ENCODE measurements at regions not wholly inside any gene's neighbourhood (a gene's known extent, or its start where the extent isn't known, plus 50 kb on each side); places are given as distances from the start of the nearest gene placed in this dataset.

- DNase-seq (ENCODE audit: low read depth), result no peak
These were observed 200.8 kb downstream of the PLK2 start for GRCh38 chr5:58258984-58259684.

- no peak for DNase-seq (ENCODE audit: low read depth)
These were observed 203.9 kb downstream of the PLK2 start for GRCh38 chr5:58255970-58256369.

- no peak for DNase-seq (ENCODE audit: low read depth)
These were observed 204.5 kb downstream of the PLK2 start for GRCh38 chr5:58255386-58255785.

DNA sequence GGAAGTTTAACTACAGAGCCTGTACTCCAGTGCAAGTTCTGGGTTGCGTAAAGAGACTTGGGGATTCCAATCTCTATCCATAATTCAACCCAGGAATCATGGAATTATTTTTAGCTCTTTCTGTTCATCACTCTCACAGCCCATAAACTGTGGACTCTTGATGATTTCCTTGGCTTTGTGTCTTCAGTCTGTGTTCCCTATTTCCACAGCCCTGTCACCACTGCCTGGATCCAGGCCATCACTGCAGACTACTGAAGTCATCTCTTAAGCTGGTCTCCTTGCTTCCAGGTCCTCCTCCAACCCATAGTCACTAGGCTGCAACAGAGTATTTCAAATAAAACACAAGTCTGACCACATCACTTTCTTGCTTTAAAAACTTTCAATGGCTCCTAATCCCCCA lies 211.7 kb downstream of the PLK2 start:
- no peak for DNase-seq (ENCODE audit: low read depth)

DNA sequence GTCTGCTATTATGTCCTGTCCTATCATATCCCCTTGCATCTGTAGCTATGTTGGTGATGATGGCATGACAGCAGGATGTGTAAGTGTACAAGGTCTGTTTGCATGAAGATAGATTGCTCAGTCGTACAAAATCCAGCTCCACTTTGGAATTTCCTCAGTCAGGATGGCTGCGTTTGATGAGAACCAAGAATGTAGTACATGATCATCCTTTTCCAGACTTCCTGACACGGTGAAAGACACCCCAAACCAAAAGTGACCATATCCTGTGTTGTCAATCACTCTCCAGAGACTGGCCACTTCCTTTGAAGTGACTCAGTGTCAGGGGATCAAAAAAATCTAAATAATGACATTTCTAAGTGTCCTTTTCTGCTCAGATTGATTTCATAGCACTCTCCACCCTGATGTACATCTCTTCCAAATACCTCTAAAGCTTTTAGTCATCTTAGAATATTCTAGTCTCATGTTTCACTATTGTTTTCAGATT lies 213.4 kb downstream of the PLK2 start:
- DNase-seq (ENCODE audit: low read depth), result no peak

DNA sequence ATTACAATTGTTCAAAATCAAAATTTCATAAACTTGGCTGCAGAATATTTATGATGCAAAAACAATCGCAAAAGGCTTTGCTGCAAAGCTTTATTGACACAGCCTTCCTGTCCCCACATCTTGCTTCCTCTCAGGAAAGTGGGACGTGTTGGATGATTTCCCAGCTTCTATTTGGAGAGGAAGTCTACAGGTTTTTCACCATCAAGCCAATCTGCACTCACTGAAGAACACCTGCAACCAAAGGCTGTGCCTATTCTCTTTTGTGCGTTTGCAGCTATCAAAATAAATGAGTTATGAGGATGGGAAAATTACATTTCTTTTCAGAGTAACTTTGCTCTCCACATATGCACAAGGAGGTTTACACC lies 214.4 kb downstream of the PLK2 start:
- no peak for DNase-seq (ENCODE audit: low read depth)

DNA sequence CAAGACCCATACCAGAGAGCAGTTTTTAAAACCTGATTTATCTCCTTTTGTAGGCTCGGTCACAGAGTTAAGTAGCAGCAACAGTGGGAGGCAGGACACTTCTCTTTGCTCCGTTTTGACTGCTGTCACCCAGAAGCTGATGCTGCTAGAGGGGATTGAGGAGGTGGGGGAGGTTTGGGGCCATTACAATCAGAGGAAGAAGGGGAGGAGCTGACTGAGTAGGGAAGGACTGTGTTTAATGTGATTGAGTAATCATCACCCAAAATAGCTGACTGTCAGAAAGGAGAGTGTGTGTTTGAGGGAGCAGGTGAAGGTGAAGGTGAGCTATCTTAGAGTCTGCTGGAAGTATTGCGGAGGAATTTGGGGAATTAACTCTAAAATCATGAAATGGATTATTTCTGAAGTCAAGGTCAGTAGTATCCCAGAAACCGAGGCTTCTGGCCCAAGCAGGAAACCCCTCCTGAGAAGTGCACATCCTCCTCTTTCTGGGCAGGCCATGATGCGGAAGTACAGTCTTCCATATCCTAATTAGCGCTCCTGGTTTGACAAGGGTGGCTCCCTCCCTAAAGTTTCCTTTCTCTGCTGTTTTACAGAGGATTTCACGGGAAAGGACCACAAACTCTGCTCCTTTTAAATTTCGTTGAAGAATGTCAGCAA lies 214.9 kb downstream of the PLK2 start:
- no peak for DNase-seq (ENCODE audit: low read depth)

DNA sequence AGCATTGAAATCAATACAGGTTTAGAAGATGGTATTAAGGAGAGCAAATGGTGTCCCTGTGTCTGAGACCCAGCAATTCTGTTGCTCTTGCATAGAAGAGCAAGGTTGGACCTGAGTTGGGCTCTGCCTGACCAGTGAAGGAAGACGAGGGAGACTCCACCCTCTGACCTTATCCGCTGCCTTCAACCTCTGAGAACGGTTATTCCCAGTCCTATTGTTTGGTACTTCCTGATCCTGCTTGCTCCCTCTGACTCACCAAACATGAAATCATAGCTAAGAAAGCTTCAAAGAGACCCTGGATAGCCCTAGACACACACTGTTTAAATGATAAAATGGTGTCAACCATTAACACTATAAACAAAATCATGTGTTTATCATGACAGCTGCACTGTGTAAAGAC lies 218.5 kb downstream of the PLK2 start:
- DNase-seq (ENCODE audit: low read depth), result no peak

- DNase-seq (ENCODE audit: low read depth), result peak; percentile 38
These were observed 219.6 kb downstream of the PLK2 start for GRCh38 chr5:58240322-58240721.

- no peak for DNase-seq (ENCODE audit: low read depth)
These were observed 220.2 kb downstream of the PLK2 start for GRCh38 chr5:58239731-58240130.

DNA sequence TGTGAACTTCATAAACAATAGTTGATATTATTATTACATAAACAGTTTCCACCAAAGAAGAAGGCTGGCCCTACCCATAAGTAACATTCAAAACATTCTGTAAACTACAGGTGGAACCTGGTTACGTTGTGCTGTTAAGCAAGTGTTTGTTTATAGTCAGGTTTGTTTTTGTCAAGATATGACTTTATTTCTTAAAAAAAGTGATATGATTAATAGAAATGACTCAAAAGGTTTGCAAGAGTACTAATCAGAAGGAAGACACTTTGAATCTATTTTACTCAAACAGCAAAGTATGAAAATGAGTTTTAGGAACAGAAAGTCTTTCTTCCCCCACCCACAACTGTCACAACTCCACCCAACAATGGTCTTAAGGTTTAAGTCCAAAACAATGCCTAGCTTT lies 220.8 kb downstream of the PLK2 start:
- DNase-seq (ENCODE audit: low read depth), result no peak

- no peak for DNase-seq (ENCODE audit: low read depth)
These were observed 223.4 kb downstream of the PLK2 start for GRCh38 chr5:58236498-58236897.

DNA sequence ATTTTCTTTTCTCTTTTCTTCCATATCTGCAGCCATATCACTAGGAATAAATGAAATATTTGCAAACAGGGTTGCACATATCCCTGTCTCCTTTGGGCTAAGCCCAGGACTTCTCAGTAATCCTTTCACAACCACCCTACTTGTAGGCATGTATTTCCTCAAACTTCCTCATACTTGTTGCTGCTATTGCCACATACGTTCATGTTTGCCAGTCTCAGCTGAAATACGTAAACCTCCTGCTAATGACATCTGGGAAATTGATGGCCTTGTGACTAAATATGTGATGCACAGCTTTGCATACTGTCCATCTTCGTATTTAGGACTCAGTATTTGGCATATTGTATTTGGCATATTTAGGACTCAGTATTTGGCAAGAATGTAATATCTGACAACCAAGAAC lies 224.6 kb downstream of the PLK2 start:
- no peak for DNase-seq (ENCODE audit: low read depth)

GRCh38 chr5:58232130-58232529 lies 227.8 kb downstream of the PLK2 start:
- DNase-seq (ENCODE audit: low read depth), result no peak

DNA sequence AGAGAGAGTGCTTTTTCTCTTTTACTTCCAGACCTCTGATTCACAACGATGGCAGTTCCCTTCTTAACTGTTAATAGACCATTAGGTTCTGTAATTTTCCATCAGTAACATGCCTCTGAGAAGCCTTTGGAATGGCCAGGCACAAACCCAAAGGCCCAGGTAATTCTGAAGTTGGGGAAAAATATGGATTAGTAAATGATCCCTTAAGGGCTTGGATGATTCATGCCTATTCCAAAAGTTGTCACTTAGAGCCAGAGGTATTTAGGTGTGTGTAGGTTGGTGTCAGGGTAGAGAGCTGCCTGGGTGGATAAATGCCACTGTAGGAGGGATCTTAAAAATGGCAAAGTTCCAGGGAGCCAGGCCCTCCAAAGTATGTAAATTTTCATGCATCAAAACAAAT lies 228.8 kb downstream of the PLK2 start:
- no peak for DNase-seq (ENCODE audit: low read depth)

GRCh38 chr5:58228896-58229295 lies 231.0 kb downstream of the PLK2 start:
- DNase-seq (ENCODE audit: low read depth), result no peak

DNA sequence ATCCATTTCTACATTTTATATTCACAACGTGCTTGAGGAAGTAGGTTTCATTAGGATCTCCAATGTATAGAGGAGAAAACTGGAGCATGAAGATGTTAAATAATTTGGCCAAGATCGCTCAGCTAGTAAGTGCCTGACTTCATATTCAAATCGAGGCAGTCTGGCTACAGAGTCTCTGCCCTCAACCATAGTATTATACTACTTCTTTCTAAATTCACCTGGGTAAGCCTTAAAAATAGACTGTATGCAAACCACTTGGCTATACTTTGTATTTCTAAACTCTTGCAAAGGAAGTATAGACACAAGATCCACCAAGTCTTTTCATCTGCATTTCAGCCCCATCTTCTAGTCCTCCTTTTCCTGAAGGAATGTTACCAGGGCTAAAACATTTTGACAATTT lies 232.0 kb downstream of the PLK2 start:
- DNase-seq (ENCODE audit: low read depth), result no peak

- no peak for DNase-seq (ENCODE audit: low read depth)
These were observed 235.2 kb downstream of the PLK2 start for GRCh38 chr5:58224661-58225060.

- no peak for DNase-seq (ENCODE audit: low read depth)
These were observed 235.7 kb downstream of the PLK2 start for GRCh38 chr5:58224221-58224620.

DNA sequence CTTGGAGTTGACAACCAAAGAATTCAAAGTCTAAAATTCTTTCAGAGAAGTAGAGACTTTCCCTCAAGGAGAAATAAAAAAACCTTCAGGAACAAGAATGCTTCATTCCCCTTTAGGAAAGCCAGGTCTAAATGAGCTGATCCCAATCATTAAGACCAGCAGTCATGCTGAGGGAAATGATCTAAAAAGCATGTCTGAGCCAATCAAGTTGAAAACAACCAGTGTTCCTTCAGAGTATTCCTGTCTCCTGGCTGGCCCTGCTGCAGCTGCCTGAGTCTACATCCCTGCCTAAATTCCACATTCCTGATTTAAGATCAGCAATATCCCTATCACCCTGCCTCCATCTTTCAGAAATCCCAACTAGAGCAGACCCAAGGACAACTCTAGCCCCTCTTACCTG lies 244.5 kb downstream of the PLK2 start:
- DNase-seq (ENCODE audit: low read depth), result no peak

- no peak for DNase-seq (ENCODE audit: low read depth)
These were observed 248.4 kb downstream of the PLK2 start for GRCh38 chr5:58211441-58211840.

GRCh38 chr5:58208674-58209073 lies 251.2 kb downstream of the PLK2 start:
- DNase-seq (ENCODE audit: low read depth), result no peak

- no peak for DNase-seq (ENCODE audit: low read depth)
These were observed 252.8 kb downstream of the PLK2 start for GRCh38 chr5:58207076-58207475.
